GM21423 (cell line): ENCODE measurements at regions not wholly inside any gene's neighbourhood (a gene's known extent, or its start where the extent isn't known, plus 50 kb on each side); places are given as distances from the start of the nearest gene placed in this dataset.

Experiments used
- ATAC-seq: cut with Tn5 transposase; IDR thresholded peaks from one replicate; pipeline ENCODE4 v1.9.1; 2021; ENCODE audit warnings: mild to moderate bottlenecking, moderate library complexity; ENCODE audit not compliant: unreplicated experiment

- ATAC-seq, result no peak
Observed at GRCh38 chr2:21916934-21917522, 793.3 kb downstream of the TDRD15 start.

- ATAC-seq, result no peak
Observed at GRCh38 chr2:21920721-21921120, 797.0 kb downstream of the TDRD15 start.

GRCh38 chr2:21924640-21925285 is 801.0 kb downstream of the TDRD15 start:
- ATAC-seq, result peak; percentile 77

- no peak for ATAC-seq
Observed at GRCh38 chr2:21928292-21928691, 804.5 kb downstream of the TDRD15 start.

GRCh38 chr2:21930226-21930625 is 806.5 kb downstream of the TDRD15 start:
- ATAC-seq, result no peak

- no peak for ATAC-seq
Observed at GRCh38 chr2:21939967-21940366, 816.2 kb downstream of the TDRD15 start.

- ATAC-seq, result no peak
Observed at GRCh38 chr2:21944536-21944935, 820.8 kb downstream of the TDRD15 start.

- ATAC-seq, result no peak
Observed at GRCh38 chr2:21945658-21946057, 821.9 kb downstream of the TDRD15 start.

GRCh38 chr2:21947046-21947445 is 823.3 kb downstream of the TDRD15 start:
- ATAC-seq, result no peak

GRCh38 chr2:21966139-21966538 is 842.4 kb downstream of the TDRD15 start:
- no peak for ATAC-seq

- ATAC-seq, result no peak
Observed at GRCh38 chr2:21970971-21971370, 847.2 kb downstream of the TDRD15 start.

- ATAC-seq, result no peak
Observed at GRCh38 chr2:21972586-21972985, 848.8 kb downstream of the TDRD15 start.

GRCh38 chr2:21981127-21981526 is 857.4 kb downstream of the TDRD15 start:
- no peak for ATAC-seq

- ATAC-seq, result no peak
Observed at GRCh38 chr2:21993002-21993401, 869.2 kb downstream of the TDRD15 start.

- ATAC-seq, result no peak
Observed at GRCh38 chr2:21996339-21996738, 872.6 kb downstream of the TDRD15 start.

GRCh38 chr2:21999522-21999921 is 875.8 kb downstream of the TDRD15 start:
- ATAC-seq, result no peak

- no peak for ATAC-seq
Observed at GRCh38 chr2:22002066-22002465, 878.3 kb downstream of the TDRD15 start.

GRCh38 chr2:22003270-22003669 is 879.5 kb downstream of the TDRD15 start:
- no peak for ATAC-seq

- no peak for ATAC-seq
Observed at GRCh38 chr2:22011048-22011447, 887.3 kb downstream of the TDRD15 start.

- ATAC-seq, result no peak
Observed at GRCh38 chr2:22020091-22020742, 896.4 kb downstream of the TDRD15 start.

GRCh38 chr2:22027345-22028005 is 903.7 kb downstream of the TDRD15 start:
- ATAC-seq, result no peak

GRCh38 chr2:22035361-22035830 is 911.6 kb downstream of the TDRD15 start:
- no peak for ATAC-seq
